MM.1S (cell line): ENCODE measurements at regions not wholly inside any gene's neighbourhood (a gene's known extent, or its start where the extent isn't known, plus 50 kb on each side); places are given as distances from the start of the nearest gene placed in this dataset.

Experiments used
- DNase-seq: peaks from one replicate; pipeline ENCODE4 v3.0.0-alpha.2; 2015
- H2AFZ ChIP-seq: fragments of 300-600 bp; sonication (generic); 2 replicates; pipeline ENCODE4 v1.6.0; 2016; ENCODE audit warnings: antibody characterized with exemption, low read length
- H3F3A ChIP-seq: fragments of 300-600 bp; sonication (generic); 2 replicates; pipeline ENCODE4 v1.6.1; 2016; ENCODE audit warnings: mild to moderate bottlenecking, antibody characterized with exemption, low read length, moderate library complexity, mixed read lengths; ENCODE audit not compliant: insufficient read depth
- H3K27ac ChIP-seq: fragments of 300-600 bp; sonication (generic); 2 replicates; pipeline ENCODE4 v1.5.1; 2016; ENCODE audit warnings: mild to moderate bottlenecking, low read length
- H3K27me3 ChIP-seq: fragments of 300-600 bp; sonication (generic); replicated peaks from 2 replicates; pipeline ENCODE4 v1.6.0; 2016; ENCODE audit warnings: low read length; ENCODE audit not compliant: insufficient read depth
- H3K36me3 ChIP-seq: fragments of 300-600 bp; sonication (generic); replicated peaks from 2 replicates; pipeline ENCODE4 v1.6.1; 2016; ENCODE audit warnings: mild to moderate bottlenecking, low read length, mixed read lengths; ENCODE audit not compliant: insufficient read depth
- H3K4me1 ChIP-seq: fragments of 300-600 bp; sonication (generic); 2 replicates; pipeline ENCODE4 v1.6.1; 2016; ENCODE audit warnings: low read length, mixed read lengths
- H3K4me2 ChIP-seq: fragments of 300-600 bp; sonication (generic); 2 replicates; pipeline ENCODE4 v1.6.0; 2016; ENCODE audit warnings: low read depth, low read length
- H3K4me3 ChIP-seq: fragments of 300-600 bp; sonication (generic); 2 replicates; pipeline ENCODE4 v1.5.1; 2016; ENCODE audit warnings: low read length, mixed read lengths
- H3K79me2 ChIP-seq: fragments of 300-600 bp; sonication (generic); 2 replicates; pipeline ENCODE4 v1.6.1; 2016; ENCODE audit warnings: mixed run types, low read length, mixed read lengths
- H3K9ac ChIP-seq: fragments of 300-600 bp; sonication (generic); 2 replicates; pipeline ENCODE4 v1.6.1; 2016; ENCODE audit warnings: low read length, mixed read lengths
- H3K9me2 ChIP-seq: fragments of 300-600 bp; sonication (generic); replicated peaks from 2 replicates; pipeline ENCODE4 v1.6.1; 2016; ENCODE audit warnings: mild to moderate bottlenecking, low read length, mixed read lengths; ENCODE audit not compliant: insufficient read depth
- H3K9me3 ChIP-seq: fragments of 300-600 bp; sonication (generic); replicated peaks from 2 replicates; pipeline ENCODE4 v1.6.1; 2016; ENCODE audit warnings: mild to moderate bottlenecking, low read length, mixed read lengths; ENCODE audit not compliant: insufficient read depth
- H4K20me1 ChIP-seq: fragments of 300-600 bp; sonication (generic); 2 replicates; pipeline ENCODE4 v1.6.1; 2016; ENCODE audit warnings: mild to moderate bottlenecking, low read length, moderate library complexity, mixed read lengths; ENCODE audit not compliant: insufficient read depth
- CTCF ChIP-seq: fragments of 300-600 bp; sonication (generic); IDR thresholded peaks from 2 replicates; pipeline ENCODE4 v1.5.1; 2016; ENCODE audit warnings: antibody characterized with exemption, low read length, mixed read lengths
- EZH2 ChIP-seq: fragments of 300-600 bp; sonication (generic); optimal IDR thresholded peaks from 2 replicates; pipeline ENCODE3; 2017; ENCODE audit warnings: low read depth, mild to moderate bottlenecking, antibody characterized with exemption, low read length, mixed read lengths
- EZH2phosphoT487 ChIP-seq: fragments of 300-600 bp; sonication (generic); IDR thresholded peaks from 2 replicates; pipeline ENCODE4 v1.6.1; 2018; ENCODE audit warnings: antibody characterized with exemption, low read length

- no peaks in the 10 kb centered on the region for H3K9me3 ChIP-seq
- no peak overlapping the region for H3K4me2 ChIP-seq
- H3K4me1 ChIP-seq, result no peaks in the 10 kb centered on the region
- no peaks in the 10 kb centered on the region for H3F3A ChIP-seq
- no peak for DNase-seq
- no peak overlapping the region for H2AFZ ChIP-seq
- no peaks in the 10 kb centered on the region for H4K20me1 ChIP-seq
- H3K4me3 ChIP-seq, result no peak overlapping the region
- no peaks in the 10 kb centered on the region for H3K36me3 ChIP-seq
- no peaks in the 10 kb centered on the region for H3K27me3 ChIP-seq
- no peak overlapping the region for H3K9ac ChIP-seq
- no peaks in the 10 kb centered on the region for H3K9me2 ChIP-seq
- H3K79me2 ChIP-seq, result no peaks in the 10 kb centered on the region
- TF ChIP-seq EZH2phosphoT487 (no peak), CTCF (no peak), EZH2 (no peak)
- H3K27ac ChIP-seq, result no peak overlapping the region
Observed at GRCh38 chr13:80903911-80904310, 563.0 kb upstream of the SPRY2 start.

GRCh38 chr13:80901530-80901929 is 560.6 kb upstream of the SPRY2 start:
- Histone ChIP-seq H3K9ac (no peak overlapping the region), H3K27ac (no peak overlapping the region), H3K9me2 (no peaks in the 10 kb centered on the region), H2AFZ (no peak overlapping the region), H3K4me3 (no peak overlapping the region), H3K27me3 (no peaks in the 10 kb centered on the region), H3K79me2 (no peaks in the 10 kb centered on the region), H3K4me1 (no peaks in the 10 kb centered on the region), H3F3A (no peaks in the 10 kb centered on the region), H4K20me1 (no peaks in the 10 kb centered on the region), H3K9me3 (no peaks in the 10 kb centered on the region), H3K4me2 (no peak overlapping the region), H3K36me3 (no peaks in the 10 kb centered on the region)
- no peak for TF ChIP-seq EZH2
- no peak for TF ChIP-seq CTCF
- no peak for DNase-seq

GRCh38 chr13:80901111-80901510 is 560.2 kb upstream of the SPRY2 start:
- H3K4me1 ChIP-seq, result no peaks in the 10 kb centered on the region
- no peak for DNase-seq
- H3K79me2 ChIP-seq, result no peaks in the 10 kb centered on the region
- no peak overlapping the region for H3K9ac ChIP-seq
- H3K27me3 ChIP-seq, result no peaks in the 10 kb centered on the region
- TF ChIP-seq EZH2phosphoT487 (no peak), EZH2 (no peak), CTCF (no peak)
- no peaks in the 10 kb centered on the region for H3K9me2 ChIP-seq
- no peak overlapping the region for H3K27ac ChIP-seq
- no peak overlapping the region for H3K4me3 ChIP-seq
- H3K9me3 ChIP-seq, result no peaks in the 10 kb centered on the region
- H3F3A ChIP-seq, result no peaks in the 10 kb centered on the region
- H3K36me3 ChIP-seq, result no peaks in the 10 kb centered on the region
- H3K4me2 ChIP-seq, result no peak overlapping the region
- no peak overlapping the region for H2AFZ ChIP-seq
- H4K20me1 ChIP-seq, result no peaks in the 10 kb centered on the region
